ENCODE measurements at regions not wholly inside any gene's neighbourhood (a gene's known extent, or its start where the extent isn't known, plus 50 kb on each side); places are given as distances from the start of the nearest gene placed in this dataset.

DNA sequence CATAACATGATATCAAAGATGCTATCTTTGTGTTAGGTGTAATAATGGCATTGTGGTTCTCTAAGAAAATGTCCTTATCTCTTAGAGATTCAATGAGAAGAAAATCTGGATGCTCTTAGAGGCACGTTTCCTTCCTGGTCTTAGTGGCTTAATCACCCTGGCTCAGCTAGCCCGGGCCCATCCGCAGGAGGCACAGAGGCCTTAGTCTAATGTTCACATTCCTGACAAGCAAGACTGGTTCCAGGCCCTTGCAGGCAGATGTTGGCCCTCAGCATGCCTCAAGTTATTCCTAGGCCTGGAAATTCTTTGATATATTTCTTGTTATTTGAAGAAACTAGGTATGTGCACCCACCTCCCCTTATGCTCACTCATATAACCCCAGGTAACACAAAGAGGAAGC lies 357.6 kb downstream of the SFMBT2 start:
- TF ChIP-seq, protein P1, sequence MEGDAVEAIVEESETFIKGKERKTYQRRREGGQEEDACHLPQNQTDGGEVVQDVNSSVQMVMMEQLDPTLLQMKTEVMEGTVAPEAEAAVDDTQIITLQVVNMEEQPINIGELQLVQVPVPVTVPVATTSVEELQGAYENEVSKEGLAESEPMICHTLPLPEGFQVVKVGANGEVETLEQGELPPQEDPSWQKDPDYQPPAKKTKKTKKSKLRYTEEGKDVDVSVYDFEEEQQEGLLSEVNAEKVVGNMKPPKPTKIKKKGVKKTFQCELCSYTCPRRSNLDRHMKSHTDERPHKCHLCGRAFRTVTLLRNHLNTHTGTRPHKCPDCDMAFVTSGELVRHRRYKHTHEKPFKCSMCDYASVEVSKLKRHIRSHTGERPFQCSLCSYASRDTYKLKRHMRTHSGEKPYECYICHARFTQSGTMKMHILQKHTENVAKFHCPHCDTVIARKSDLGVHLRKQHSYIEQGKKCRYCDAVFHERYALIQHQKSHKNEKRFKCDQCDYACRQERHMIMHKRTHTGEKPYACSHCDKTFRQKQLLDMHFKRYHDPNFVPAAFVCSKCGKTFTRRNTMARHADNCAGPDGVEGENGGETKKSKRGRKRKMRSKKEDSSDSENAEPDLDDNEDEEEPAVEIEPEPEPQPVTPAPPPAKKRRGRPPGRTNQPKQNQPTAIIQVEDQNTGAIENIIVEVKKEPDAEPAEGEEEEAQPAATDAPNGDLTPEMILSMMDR (conservative IDR thresholded peaks at IDR 0.05; ENCODE audit: low read length), result no peak
- TF ChIP-seq EZH2phosphoT487 (IDR thresholded peaks at IDR 0.05; ENCODE audit: borderline replicate concordance), result no peak

All from Loucy (cell line).